D341Med (cell line): ENCODE measurements at regions not wholly inside any gene's neighbourhood (a gene's known extent, or its start where the extent isn't known, plus 50 kb on each side); places are given as distances from the start of the nearest gene placed in this dataset.

Experiments
- DNase-seq: peaks from one replicate; pipeline ENCODE4 v3.0.0; 2012; ENCODE audit warnings: low spot score

GRCh38 chr17:59451706-59452105 is 113.7 kb upstream of the DHX40 start:
- DNase-seq = no peak

GRCh38 chr17:59454633-59455105 is 110.7 kb upstream of the DHX40 start:
- DNase-seq = no peak

- no peak for DNase-seq
Observed at GRCh38 chr17:59456428-59456827, 109.0 kb upstream of the DHX40 start.

GRCh38 chr17:59456923-59457615 is 108.3 kb upstream of the DHX40 start:
- no peak for DNase-seq

GRCh38 chr17:59462385-59462784 is 103.0 kb upstream of the DHX40 start:
- no peak for DNase-seq

- DNase-seq = no peak
Observed at GRCh38 chr17:59464246-59464645, 101.2 kb upstream of the DHX40 start.

- no peak for DNase-seq
Observed at GRCh38 chr17:59465949-59466307, 99.5 kb upstream of the DHX40 start.

GRCh38 chr17:59466946-59467801 is 98.2 kb upstream of the DHX40 start:
- no peak for DNase-seq

GRCh38 chr17:59469786-59470485 is 95.5 kb upstream of the DHX40 start:
- DNase-seq = no peak

- no peak for DNase-seq
Observed at GRCh38 chr17:59470624-59471297, 94.6 kb upstream of the DHX40 start.

- no peak for DNase-seq
Observed at GRCh38 chr17:59476413-59476812, 89.0 kb upstream of the DHX40 start.

- DNase-seq = no peak
Observed at GRCh38 chr17:59479141-59479540, 86.3 kb upstream of the DHX40 start.

- DNase-seq = no peak
Observed at GRCh38 chr17:59483860-59484259, 81.5 kb upstream of the DHX40 start.

GRCh38 chr17:59485015-59485414 is 80.4 kb upstream of the DHX40 start:
- DNase-seq = no peak

- no peak for DNase-seq
Observed at GRCh38 chr17:59485946-59486345, 79.5 kb upstream of the DHX40 start.

GRCh38 chr17:59487161-59487873 is 78.1 kb upstream of the DHX40 start:
- DNase-seq = no peak

GRCh38 chr17:59488805-59489204 is 76.6 kb upstream of the DHX40 start:
- no peak for DNase-seq

GRCh38 chr17:59490216-59490615 is 75.2 kb upstream of the DHX40 start:
- DNase-seq = no peak

- DNase-seq = no peak
Observed at GRCh38 chr17:59491353-59492090, 73.9 kb upstream of the DHX40 start.

- no peak for DNase-seq
Observed at GRCh38 chr17:59492091-59492451, 73.3 kb upstream of the DHX40 start.

GRCh38 chr17:59493867-59494266 is 71.5 kb upstream of the DHX40 start:
- no peak for DNase-seq
